DND-41 (cell line): ENCODE measurements at regions not wholly inside any gene's neighbourhood (a gene's known extent, or its start where the extent isn't known, plus 50 kb on each side); places are given as distances from the start of the nearest gene placed in this dataset.

Experiments used
- ATAC-seq: fragments of 200-7000 bp; cut with Tn5 transposase; 3 replicates; pipeline ENCODE4 v1.9.1; 2021; ENCODE audit warnings: low read depth; ENCODE audit not compliant: insufficient read depth
- DNase-seq: peaks from one replicate; pipeline ENCODE4 v3.0.0-alpha.2; 2020
- H2AFZ ChIP-seq: 2 replicates; pipeline ENCODE4 v1.6.0; 2012; ENCODE audit warnings: low read depth, low read length
- H3K27ac ChIP-seq: 2 replicates; pipeline ENCODE4 v1.5.1; 2012; ENCODE audit warnings: low read length, inconsistent platforms
- H3K27me3 ChIP-seq: fragments of 200-600 bp; sonication (generic); 2 replicates; pipeline ENCODE4 v1.6.0; 2012; ENCODE audit warnings: low read length, mild to moderate bottlenecking, inconsistent platforms; ENCODE audit not compliant: insufficient read depth, poor library complexity
- H3K36me3 ChIP-seq: 2 replicates; pipeline ENCODE4 v1.5.1; 2012; ENCODE audit warnings: low read length, inconsistent platforms; ENCODE audit not compliant: insufficient read depth
- H3K4me1 ChIP-seq: 2 replicates; pipeline ENCODE4 v1.5.1; 2012; ENCODE audit warnings: mild to moderate bottlenecking, low read length; ENCODE audit not compliant: insufficient read depth
- H3K4me2 ChIP-seq: 2 replicates; pipeline ENCODE4 v1.6.0; 2012; ENCODE audit warnings: mild to moderate bottlenecking, moderate library complexity, low read length, inconsistent platforms; ENCODE audit not compliant: insufficient read depth
- H3K4me3 ChIP-seq, 2 experiments: fragments of 200-600 bp in 1 of 2; shearing (Covaris generic) in 1 of 2; 2 replicates each; pipeline ENCODE4 v1.5.1; 2012 to 2016; ENCODE audit warnings: inconsistent platforms in 2 of 2, low read length in 2 of 2, mild to moderate bottlenecking in 2 of 2, low read depth in 1 of 2, moderate library complexity in 1 of 2
- H3K79me2 ChIP-seq: 2 replicates; pipeline ENCODE4 v1.6.0; 2012; ENCODE audit warnings: low read length, inconsistent platforms; ENCODE audit not compliant: insufficient read depth
- H3K9ac ChIP-seq: 2 replicates; pipeline ENCODE4 v1.6.0; 2012; ENCODE audit warnings: low read depth, mild to moderate bottlenecking, inconsistent platforms, low read length, moderate library complexity
- H3K9me3 ChIP-seq: 2 replicates; pipeline ENCODE4 v1.5.1; 2012; ENCODE audit warnings: low read length, moderate library complexity, mild to moderate bottlenecking, inconsistent platforms; ENCODE audit not compliant: insufficient read depth, severe bottlenecking
- H4K20me1 ChIP-seq: 2 replicates; pipeline ENCODE4 v1.6.0; 2012; ENCODE audit warnings: low read length; ENCODE audit not compliant: insufficient read depth
- EZH2 ChIP-seq: IDR thresholded peaks from 3 replicates; pipeline ENCODE4 v1.6.1; 2012; ENCODE audit warnings: borderline replicate concordance, low read depth, mild to moderate bottlenecking, moderate library complexity, low read length, inconsistent platforms; ENCODE audit not compliant: severe bottlenecking
- TF ChIP-seq, protein P1 (sequence below): IDR thresholded peaks from 2 replicates; pipeline ENCODE4 v1.5.1; 2012; ENCODE audit warnings: borderline replicate concordance, low read length, moderate library complexity, mild to moderate bottlenecking; ENCODE audit not compliant: poor library complexity, severe bottlenecking; ENCODE audit errors: extremely low read depth

DNA sequence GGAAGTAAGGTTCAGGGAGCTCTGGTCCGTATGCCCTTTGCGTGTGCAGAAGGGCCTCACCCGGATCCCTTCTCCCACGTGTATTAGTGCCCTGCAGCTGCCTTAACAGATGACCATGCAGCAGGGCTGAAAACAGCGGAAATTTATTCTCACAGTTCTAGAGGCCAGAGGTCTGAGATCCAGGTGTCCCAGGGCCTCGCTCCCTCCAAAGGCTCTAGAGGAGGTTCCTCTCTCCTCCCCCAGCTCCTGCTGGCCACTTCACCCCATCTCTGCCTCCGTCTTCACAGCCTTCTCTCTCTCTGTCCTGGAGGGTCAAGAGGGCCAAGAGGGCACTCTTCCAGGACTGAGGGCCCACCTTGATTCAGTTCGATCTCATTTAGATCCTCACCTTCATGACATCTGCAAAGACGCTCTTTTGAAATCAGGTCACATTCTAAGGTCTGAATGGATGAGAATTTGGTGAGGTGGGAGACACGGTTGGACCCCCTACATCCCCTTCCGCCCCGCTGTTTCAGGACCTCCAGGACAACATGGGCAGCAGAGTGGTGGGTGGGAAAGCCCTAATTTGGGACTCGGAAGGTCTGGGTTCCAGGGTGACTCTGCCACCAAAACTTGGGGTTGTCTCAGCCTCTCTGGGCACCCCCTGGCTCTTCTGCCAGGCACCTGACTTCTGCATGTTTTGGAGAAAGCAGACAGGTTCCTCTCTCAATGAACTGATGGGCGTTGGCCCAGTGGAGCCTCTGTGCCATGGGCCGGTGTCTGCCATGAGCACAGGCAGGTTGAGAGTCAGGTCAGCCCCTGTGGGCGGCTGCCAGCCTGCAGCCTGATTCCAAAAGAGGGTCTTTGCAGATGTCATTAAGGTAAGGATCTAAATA, 361.2 kb downstream of the SEC14L1 start:
- no peak for DNase-seq
- Histone ChIP-seq H3K36me3 (peaks cover 38% of the 10 kb centered on the region), H3K9me3 (no peaks in the 10 kb centered on the region), H3K4me2 (no peak overlapping the region), H3K4me3 (no peak overlapping the region), H2AFZ (no peak overlapping the region), H4K20me1 (peaks cover 38% of the 10 kb centered on the region), H3K79me2 (no peaks in the 10 kb centered on the region), H3K27ac (no peak overlapping the region), H3K27me3 (no peaks in the 10 kb centered on the region), H3K9ac (no peak overlapping the region), H3K4me1 (no peaks in the 10 kb centered on the region)
- ATAC-seq, result peak; percentile 8; the same call in 2 of the 3 replicates
- TF ChIP-seq, protein P1, sequence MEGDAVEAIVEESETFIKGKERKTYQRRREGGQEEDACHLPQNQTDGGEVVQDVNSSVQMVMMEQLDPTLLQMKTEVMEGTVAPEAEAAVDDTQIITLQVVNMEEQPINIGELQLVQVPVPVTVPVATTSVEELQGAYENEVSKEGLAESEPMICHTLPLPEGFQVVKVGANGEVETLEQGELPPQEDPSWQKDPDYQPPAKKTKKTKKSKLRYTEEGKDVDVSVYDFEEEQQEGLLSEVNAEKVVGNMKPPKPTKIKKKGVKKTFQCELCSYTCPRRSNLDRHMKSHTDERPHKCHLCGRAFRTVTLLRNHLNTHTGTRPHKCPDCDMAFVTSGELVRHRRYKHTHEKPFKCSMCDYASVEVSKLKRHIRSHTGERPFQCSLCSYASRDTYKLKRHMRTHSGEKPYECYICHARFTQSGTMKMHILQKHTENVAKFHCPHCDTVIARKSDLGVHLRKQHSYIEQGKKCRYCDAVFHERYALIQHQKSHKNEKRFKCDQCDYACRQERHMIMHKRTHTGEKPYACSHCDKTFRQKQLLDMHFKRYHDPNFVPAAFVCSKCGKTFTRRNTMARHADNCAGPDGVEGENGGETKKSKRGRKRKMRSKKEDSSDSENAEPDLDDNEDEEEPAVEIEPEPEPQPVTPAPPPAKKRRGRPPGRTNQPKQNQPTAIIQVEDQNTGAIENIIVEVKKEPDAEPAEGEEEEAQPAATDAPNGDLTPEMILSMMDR, result no peak
- TF ChIP-seq EZH2, result no peak

GRCh38 chr17:77502626-77503292, 362.0 kb downstream of the SEC14L1 start:
- Histone ChIP-seq H3K9ac (no peak overlapping the region), H3K9me3 (no peaks in the 10 kb centered on the region), H3K27me3 (no peaks in the 10 kb centered on the region), H3K79me2 (no peaks in the 10 kb centered on the region), H3K27ac (no peak overlapping the region; the same call in 1 of the 2 replicates), H3K4me3 (no peak overlapping the region), H3K4me1 (no peaks in the 10 kb centered on the region), H3K4me2 (no peak overlapping the region), H4K20me1 (peaks cover 32% of the 10 kb centered on the region), H3K36me3 (peaks cover 30% of the 10 kb centered on the region), H2AFZ (no peak overlapping the region)
- no peak for DNase-seq
- peak; percentile 6; the same call in 1 of the 3 replicates for ATAC-seq
- TF ChIP-seq EZH2, result no peak
- TF ChIP-seq, protein P1, result no peak

DNA sequence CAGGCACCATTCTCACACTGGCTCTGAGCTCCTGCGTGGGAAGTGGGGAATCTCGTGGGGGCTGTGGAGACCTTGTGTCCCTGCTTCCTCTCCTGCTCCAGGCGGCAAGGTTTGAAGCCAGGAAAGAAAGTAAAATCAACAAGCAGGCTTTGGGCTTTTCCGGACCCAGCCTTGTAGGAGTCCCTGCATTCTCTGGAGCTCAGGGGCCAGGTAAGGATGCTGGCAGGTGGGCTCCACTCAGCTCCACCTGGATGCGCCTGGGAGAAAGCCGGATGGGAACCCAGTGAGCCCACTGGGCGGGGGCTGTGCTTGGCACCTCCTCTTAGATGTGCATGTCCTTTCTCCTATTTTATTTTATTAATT, 362.5 kb downstream of the SEC14L1 start:
- Histone ChIP-seq H3K9me3 (no peaks in the 10 kb centered on the region), H3K27ac (no peak overlapping the region; the same call in 1 of the 2 replicates), H3K4me2 (no peak overlapping the region), H3K9ac (no peak overlapping the region), H3K36me3 (peaks cover 25% of the 10 kb centered on the region), H3K27me3 (no peaks in the 10 kb centered on the region), H2AFZ (no peak overlapping the region), H3K79me2 (no peaks in the 10 kb centered on the region), H3K4me3 (no peak overlapping the region), H4K20me1 (peaks cover 28% of the 10 kb centered on the region), H3K4me1 (no peaks in the 10 kb centered on the region)
- DNase-seq (no peak), ATAC-seq (no peak)
- no peak for TF ChIP-seq EZH2
- TF ChIP-seq, protein P1, result no peak
